HG03280 (cell line): ENCODE measurements at regions not wholly inside any gene's neighbourhood (a gene's known extent, or its start where the extent isn't known, plus 50 kb on each side); places are given as distances from the start of the nearest gene placed in this dataset.

Experiments used
- ATAC-seq: cut with Tn5 transposase; IDR thresholded peaks from one replicate; pipeline ENCODE4 v1.9.1; 2021; ENCODE audit warnings: mild to moderate bottlenecking, moderate library complexity; ENCODE audit not compliant: unreplicated experiment

DNA sequence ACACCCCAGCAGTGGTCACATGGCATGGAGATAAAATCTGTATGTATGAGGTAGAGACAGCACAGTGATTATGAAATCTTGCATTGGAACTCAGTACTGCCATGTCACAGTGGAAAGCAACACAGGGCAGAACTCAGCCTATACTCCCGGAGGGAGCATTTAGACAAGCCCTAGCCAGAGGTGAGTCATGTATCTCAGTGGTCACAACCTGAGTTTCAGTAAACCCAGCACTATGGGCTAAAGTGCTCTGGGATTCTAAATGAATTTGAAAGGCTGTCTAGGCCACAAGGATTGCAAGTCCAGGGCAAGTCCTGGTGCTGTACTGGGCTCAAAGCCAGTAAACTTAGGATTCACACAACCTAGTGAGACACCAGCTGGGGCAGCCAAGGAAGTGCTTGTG lies 1717.1 kb upstream of the RAG2 start:
- no peak for ATAC-seq

DNA sequence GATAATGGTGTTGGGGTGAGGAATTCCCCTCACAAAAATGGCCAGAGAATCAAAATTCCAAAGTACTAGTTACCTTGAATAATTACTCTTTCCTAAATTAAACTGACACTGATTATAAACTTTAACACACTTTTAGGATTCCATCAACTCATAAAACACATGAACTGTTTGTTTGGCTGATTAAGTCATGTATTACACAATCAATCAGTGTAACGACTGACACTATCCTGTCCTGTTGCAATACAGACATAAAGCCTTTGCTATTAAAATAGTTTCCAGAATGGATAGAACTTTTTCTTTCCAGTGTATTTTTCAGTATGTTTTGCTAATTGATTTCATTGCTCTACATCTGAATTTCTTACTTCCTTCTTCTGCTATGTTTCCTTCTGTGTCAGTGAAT lies 1709.4 kb upstream of the RAG2 start:
- no peak for ATAC-seq

DNA sequence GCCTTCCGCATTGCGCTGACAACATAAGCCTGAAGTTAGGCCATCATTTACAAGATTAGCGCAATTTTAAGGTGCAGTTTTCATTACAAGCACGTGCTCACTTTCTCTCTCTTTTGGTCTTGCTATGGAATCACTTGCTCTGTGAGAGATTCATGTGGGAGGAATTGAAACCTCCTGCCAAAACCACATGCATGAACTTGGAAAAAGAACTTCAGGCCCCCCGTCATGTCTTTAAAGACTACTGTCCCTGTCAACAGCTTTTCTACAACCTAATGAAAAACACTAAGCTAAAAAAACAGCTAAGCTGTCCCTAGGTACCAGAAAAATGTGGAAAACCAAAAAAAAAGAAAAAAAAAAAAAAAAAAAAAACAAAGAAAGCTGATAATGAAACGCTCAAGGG lies 1707.6 kb upstream of the RAG2 start:
- ATAC-seq: no peak

DNA sequence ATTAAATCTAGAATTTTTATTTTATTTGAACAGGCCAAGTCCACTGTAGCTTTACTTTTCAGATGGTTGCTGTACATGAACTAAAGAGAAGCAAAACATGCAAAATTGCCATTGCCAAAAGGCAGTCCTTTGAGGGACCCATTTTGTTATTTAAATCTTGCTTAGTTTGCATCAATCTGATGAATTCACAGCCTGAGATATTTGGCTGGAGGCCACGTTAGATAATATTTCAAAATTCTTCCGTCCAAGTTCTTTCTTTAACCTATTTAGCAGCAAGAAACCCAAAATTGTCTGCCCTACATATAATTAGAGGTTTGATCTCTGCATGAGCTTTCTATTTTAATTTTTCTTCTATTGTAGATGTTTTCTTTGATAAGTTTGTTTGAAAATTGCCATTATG lies 1706.9 kb upstream of the RAG2 start:
- ATAC-seq: no peak

DNA sequence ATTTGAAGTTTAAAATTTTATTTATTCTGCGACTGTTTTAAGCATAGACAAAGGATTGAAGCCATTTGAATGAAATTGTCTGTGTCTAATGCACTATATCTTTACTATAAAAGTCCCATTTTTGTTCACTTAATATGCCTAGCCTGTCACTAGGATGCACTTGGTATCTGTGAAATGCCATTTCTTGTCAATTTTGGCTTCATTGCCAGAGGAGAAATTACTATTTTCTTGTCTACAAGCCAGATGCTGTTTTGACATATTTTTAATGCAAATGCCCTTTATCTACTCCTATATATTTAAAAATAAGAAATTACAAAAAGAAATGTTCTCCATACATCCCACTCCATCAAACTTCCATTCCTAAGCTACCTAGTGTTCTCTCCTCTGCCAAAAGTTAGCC lies 1704.5 kb upstream of the RAG2 start:
- ATAC-seq: no peak

DNA sequence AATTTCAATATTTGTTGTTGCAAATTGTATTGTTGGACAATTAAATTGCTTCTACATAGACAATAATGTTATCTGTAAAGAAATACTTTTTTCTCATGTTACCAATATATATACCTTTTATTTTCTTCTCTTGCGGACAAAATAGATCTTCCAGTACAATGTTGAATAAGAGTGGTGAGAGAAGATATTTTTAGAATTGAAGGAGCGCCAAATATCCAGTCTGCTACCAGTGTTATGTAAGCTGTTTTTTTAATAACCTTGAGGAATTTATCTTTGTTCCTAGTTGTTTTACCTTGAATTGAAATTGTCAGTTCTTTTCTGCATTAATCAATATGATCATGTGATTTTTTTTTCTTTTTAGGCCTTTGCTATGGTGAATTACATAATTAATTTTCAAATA lies 1702.5 kb upstream of the RAG2 start:
- no peak for ATAC-seq

DNA sequence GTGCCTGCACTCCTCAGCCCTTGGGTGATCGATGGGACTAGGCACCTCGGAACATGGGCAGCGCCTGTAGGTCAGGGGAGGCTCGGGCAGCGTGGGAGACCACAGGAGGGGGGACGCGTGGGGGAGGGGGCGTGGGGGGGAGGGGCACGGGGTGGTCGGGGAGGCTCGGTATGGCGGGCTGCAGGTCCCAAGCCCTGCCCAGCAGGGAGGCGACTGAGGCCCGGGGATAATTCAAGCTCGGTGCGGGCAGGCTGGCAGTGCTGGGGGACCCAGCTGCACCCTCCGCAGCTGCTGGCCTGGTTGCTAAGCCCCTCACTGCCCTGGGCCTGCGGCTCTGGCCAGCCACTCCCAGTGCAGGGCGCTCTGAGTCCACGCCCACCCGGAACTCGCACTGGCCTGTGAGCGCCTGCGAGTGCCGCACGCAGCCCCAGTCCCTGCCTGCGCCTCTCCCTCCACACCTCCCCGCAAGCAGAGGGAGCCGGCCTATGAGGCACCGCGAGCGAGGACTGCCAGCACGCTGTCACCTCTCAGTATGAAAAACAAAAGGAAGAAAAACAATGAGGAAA lies 1698.3 kb upstream of the RAG2 start:
- no peak for ATAC-seq

DNA sequence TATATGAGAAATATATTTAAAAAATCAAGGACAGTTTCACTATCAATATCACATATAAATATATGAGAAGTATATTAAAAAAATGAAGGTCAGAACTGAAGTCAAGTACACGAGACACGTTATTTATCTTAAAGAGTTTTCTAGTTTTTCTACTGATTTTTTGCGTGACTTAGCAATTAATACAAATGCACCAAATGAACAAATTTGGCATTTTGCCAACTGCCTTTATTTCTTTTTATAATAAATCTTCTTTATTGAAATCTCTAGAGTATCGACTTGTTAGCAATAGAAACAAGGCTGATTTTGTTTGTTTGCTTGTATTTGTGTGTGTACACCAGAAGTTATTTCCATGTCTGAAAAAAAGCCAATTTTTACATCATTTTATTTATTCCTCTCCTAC lies 1684.7 kb upstream of the RAG2 start:
- ATAC-seq: no peak

DNA sequence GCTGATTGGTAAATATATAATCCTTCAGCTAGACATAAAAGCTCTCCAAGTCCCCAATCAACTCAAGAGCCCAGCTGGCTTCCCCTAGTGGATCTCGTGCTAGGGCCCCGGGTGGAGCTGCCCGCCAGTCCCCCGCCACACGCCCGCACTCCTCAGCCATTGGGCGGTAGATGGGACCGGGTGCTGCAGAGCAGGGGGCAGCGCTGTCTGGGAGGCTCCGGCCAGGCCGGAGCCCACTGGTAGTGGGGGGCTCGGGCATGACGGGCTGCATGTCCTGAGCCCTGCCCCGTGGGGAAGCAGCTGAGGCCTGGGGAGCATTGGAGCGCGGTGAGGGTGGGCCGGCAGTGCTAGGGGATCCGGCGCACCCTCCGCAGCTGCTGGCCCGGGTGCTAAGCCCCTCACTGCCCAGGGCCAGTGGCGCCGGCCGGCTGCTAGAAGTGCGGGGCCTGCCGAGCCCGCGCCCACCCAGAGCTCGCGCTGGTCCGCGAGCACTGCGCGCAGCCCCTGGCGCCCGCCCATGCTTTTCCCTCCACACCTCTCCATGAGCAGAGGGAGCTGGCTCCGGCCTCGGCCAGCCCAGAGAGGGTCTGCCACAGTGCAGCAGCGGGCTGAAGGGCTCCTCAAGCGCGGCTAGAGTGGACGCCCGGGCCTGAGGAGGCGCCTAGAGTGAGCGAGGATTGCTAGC lies 1680.6 kb upstream of the RAG2 start:
- no peak for ATAC-seq

DNA sequence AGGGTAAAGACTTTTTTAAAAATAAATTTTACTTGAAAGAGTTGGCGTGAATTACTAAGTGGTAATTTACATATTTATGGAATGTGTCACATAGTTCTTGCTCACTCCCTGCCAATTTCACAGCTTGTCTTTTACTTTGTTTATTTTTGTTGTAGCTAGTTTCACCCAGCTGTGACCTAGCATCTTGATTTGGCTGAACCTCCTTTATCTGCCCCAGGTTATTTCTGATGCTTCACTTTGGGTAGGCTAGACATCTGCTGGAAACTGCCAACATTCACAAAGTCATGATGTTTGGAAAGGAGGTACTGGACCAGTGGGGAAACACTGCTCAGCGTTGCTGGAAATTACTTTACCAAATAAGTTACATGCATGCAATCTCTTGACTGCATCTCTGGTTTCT lies 1676.0 kb upstream of the RAG2 start:
- ATAC-seq: no peak

DNA sequence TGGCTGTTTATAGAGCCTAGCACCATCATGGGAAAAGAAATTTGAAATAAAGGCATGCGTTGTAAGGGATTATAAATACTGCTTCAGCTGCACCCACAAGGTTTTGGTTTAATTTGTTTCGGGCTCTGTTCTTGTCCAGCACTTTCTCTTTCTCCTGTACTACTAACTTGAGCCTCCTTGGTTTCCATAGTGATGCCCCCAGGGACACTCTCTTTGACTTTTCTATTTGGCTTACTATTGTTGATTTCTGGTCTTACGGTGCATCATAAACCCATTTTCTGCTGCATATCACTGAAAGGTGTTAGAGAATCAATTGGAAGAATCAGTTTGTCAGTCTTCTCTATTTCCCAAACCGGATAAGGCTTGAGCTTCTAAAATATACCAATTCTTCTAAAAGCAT lies 1674.3 kb upstream of the RAG2 start:
- ATAC-seq: no peak

DNA sequence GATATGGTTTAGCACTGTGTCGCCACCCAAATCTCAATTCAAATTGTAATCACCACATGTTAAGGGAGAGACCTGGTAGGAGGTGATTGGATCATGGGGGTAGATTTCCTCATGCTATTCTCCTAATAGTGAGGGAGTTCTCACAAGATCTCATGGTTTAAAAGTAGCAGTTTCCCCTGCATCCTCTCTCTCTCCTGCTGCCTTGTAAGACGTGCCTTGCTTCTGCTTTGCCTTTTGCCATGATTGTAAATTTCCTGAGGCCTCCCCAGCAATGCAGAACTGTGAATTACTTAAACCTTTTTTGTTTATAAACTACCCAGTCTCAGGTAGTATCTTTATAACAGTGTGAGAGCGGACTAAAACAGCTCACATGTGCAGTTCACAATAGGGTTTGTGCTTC lies 1668.7 kb upstream of the RAG2 start:
- ATAC-seq: no peak

DNA sequence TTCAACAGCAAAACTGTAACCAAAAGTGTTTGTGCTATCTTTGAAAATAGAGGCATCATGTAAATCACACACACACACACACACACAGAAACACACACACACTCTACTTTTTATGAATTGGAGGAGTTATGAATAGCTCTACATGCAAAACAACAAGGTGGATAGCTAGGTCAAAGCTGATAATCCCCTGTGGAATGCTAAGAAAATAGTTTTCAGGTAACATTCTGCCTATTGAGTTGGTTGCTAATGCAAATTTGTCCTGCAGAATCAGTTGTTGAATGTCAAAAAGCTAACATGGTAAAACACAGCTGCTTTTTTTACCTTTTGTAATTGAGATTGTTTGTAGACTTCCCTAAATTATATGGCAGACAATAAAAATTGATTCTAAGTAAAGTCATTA lies 1658.4 kb upstream of the RAG2 start:
- ATAC-seq: no peak

DNA sequence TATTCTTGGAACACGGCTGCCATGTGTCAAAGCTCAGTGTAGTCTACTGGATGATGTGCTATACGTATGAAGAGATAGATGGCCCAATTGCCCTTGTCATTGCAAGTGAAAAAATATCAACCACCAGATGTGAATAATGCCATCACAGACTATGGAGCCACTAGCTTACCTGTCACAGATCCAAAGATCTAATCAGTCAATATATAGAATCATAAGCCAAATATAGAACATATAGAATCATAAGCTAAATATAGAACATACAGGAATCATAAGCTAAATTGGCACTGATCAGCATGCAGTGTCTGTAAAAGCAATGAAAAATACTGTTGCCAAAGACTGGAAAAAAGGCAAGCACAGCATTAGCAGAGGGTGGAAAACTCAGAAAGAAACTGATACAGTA lies 1656.9 kb upstream of the RAG2 start:
- ATAC-seq: no peak

DNA sequence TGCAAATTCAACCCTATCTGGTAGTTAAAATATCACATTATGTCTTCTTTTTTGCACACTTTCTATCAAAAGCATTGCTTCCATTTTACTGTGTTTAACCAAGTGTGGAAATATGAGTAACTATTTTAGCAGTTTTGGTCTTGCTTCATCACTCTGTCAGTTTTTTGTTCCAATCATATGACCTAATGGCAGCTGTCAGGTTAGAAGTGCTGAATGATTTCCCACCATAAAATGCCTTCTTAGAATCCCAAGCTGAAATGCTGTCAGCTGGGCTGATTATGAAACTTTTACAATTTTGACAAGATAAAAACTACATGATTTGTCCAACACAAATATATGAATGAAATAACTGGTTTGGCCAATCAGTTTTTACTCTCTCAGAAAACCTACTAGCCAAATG lies 1654.6 kb upstream of the RAG2 start:
- no peak for ATAC-seq

DNA sequence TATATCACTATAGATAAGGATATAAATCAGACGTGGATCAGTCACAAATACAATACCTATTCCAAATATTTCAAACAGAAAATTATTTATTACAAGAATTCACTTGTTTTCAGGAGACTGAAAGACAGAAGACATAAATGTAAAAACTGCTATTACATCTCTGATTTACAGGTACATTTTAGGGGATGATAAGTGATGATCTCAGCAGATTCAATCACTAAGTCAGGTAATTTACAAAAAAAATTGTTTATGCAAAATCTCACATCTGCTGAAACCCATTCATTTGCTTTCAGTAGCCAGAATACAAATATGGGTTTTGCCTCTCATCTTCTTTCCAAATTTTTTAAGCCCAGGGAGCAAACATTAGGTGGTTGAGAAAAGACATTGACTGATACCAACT lies 1648.4 kb upstream of the RAG2 start:
- ATAC-seq: no peak

DNA sequence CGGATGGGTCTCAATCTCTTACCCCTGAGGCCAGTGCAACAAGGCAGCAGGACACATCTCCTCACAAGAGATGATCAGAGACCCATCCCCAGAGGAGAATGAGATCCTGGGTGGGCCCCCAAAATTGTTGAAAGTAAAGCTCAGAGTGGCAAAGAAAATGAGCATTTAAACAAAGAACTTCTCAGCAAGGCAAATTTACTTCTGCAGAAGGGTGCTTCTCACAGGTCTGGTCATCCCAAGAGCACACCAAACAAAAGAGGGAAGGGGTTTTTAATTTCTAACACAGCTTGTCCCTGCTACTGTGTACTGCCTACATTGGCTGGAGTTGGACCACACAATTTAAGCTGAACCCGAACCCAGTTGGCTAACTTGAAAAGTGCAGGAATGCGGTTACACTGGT lies 1628.6 kb upstream of the RAG2 start:
- no peak for ATAC-seq

DNA sequence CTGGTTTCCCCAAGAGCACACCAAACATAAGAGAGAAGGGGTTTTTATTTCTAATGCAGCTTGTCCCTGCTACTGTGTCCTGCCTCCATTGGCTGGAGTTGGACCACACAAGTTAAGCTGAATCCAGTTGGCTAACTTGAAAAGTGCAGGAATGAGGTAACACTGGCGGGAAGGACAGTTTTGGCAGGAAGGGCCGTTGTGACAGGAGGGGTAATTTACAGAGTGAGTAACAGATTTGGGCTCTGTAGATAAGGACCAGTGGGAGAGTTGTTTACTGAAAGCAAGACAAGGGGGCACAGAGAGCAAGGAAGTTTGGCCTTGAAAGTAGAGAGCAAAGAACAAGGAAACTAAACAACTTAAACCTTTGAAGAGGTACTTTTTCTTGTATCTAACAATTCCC lies 1623.3 kb upstream of the RAG2 start:
- no peak for ATAC-seq

DNA sequence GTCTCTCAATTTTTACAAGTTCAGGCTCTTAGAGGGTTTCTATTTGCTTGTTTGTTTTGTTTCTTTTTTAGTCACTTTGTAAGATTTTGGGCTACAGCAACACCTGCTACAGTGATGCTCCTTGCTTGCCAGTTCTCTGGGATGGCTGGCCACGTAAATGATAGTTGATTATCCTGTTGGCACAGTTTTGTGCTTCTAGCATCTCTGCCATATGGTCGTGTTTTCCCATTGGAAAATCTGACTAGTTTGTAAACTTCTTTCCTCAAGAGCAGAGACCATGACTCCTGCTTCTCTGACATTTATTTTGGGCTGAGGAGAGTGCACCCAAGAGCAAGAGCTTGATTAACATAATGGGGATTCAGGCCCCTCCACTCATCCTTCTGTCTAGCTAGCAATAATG lies 1621.6 kb upstream of the RAG2 start:
- no peak for ATAC-seq

DNA sequence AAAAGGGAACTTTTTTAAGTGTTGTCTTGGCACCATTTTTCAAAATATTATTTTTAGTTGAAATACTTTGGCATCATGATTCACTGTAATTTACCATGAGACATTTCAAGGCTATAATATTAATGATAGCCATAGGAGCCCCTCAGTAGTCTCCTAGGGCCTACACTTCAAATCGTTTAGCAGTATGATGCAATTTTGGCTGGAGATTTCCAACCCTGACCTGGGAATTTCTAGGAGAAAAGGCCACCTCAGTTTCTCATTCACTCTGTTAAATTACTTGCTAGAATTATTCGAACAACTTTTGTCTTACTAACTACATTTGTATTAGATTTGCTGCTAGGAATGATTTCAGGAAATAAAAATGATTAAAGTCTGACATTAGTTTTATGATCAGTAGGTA lies 1610.9 kb upstream of the RAG2 start:
- ATAC-seq: no peak

DNA sequence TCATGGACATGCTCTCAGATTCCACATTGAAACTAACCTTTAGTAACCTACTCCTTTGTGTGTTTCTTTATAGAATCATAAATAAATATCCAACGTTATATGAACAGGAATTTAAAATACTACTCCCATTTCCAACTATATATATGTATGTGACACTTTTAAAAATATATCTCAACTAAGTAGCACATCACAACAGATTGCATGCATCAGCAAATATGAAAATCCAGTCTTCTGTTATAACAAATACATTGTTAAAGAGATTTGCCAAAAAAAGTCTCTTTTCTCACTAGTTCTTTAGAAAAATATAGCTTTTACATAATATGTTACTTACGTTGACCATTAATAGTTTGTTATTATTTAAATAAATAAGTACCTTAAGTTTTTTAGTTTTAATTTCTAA lies 1608.6 kb upstream of the RAG2 start:
- no peak for ATAC-seq

DNA sequence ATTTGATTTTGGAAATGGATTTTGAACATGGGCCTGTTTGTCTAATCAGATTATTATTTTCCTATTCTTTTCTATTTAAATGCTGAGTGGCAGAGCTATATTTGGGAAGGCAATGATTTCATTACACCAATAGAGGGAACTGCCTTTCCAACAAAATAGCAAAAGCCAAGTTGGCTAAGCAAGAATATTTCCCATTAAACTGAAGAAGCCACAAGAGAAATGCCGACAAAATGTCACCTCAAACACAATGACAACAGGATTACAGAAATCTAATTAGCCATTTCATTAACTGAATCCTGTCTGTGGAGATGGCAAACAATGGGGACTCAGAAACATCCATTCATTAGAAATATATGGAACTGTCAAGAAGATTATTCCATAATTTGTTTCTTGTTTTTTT lies 1593.1 kb upstream of the RAG2 start:
- no peak for ATAC-seq

DNA sequence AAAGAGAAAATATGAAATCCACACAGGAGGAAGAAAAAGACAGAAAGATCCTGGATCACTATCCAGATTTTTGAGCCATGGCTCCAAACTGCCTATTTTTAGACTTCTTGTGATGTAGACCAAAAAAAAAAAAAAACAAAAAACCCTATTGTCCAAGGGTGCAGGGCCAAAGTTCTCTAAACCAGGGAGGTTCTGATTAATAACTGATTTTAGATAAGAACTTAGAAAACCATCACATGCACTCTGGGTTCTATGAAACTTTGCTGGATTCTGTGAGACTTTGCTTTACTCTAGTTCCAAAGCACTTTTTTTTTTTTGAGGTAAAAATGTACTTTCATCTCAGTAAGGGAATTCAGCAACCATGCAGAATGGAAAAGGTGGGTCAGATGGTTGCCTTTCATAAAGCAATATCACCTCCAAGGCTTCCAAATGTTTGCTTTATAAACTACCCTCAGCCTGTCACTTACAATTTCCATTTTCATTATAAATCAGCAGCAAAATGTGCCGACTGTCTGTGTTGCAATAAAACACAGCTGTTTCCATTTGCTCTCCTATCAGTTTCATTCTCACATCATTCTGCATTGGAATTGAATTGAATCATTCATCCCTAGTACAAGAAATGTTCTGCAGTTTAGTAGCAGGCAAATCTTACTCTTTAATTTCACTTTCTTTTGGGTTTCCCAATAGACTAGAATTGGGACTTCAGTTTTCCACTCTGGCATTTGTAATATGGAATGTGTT lies 1584.3 kb upstream of the RAG2 start:
- ATAC-seq: no peak
